Liver (tissue), 8 donors: ENCODE measurements at regions not wholly inside any gene's neighbourhood (a gene's known extent, or its start where the extent isn't known, plus 50 kb on each side); places are given as distances from the start of the nearest gene placed in this dataset.

Source experiments
- DNase-seq: peaks from one replicate; pipeline ENCODE4 v3.0.0-alpha.2; 2017; ENCODE audit warnings: low spot score
- H3K27ac ChIP-seq, 2 donors: one replicate each; pipeline ENCODE4 v1.7.0; 2013; ENCODE audit warnings: inconsistent platforms in 2 of 2, low read length in 2 of 2, control low read depth in 1 of 2, low read depth in 1 of 2, mild to moderate bottlenecking in 1 of 2
- H3K27me3 ChIP-seq, 4 donors: one replicate each; pipeline versions ENCODE4 v1.6.1 to v1.7.0; 2013; ENCODE audit warnings: low read length in 3 of 4, inconsistent platforms in 1 of 4, mild to moderate bottlenecking in 1 of 4, moderate library complexity in 1 of 4; ENCODE audit not compliant: control insufficient read depth in 4 of 4, insufficient read depth in 4 of 4
- H3K36me3 ChIP-seq, 4 donors: one replicate each; pipeline versions ENCODE4 v1.6.1 to v1.7.0; 2013; ENCODE audit warnings: low read length in 3 of 4, mild to moderate bottlenecking in 3 of 4, low read depth in 1 of 4, moderate library complexity in 1 of 4; ENCODE audit not compliant: control insufficient read depth in 4 of 4, insufficient read depth in 3 of 4
- H3K4me1 ChIP-seq, 4 donors: one replicate each; pipeline versions ENCODE4 v1.6.1 to v1.7.0; 2013; ENCODE audit warnings: low read length in 3 of 4, mild to moderate bottlenecking in 3 of 4, moderate library complexity in 1 of 4; ENCODE audit not compliant: control insufficient read depth in 4 of 4, insufficient read depth in 4 of 4
- H3K4me3 ChIP-seq, 3 donors: one replicate each; pipeline versions ENCODE4 v1.6.1 to v1.7.0; 2013; ENCODE audit warnings: low read length in 3 of 3, control low read depth in 1 of 3, low read depth in 1 of 3, mild to moderate bottlenecking in 1 of 3
- H3K9ac ChIP-seq, 2 donors: one replicate each; pipeline ENCODE4 v1.7.0; 2013; ENCODE audit warnings: low read length in 2 of 2, mild to moderate bottlenecking in 2 of 2, moderate library complexity in 2 of 2, control low read depth in 1 of 2, low read depth in 1 of 2
- H3K9me3 ChIP-seq, 4 donors: one replicate each; pipeline versions ENCODE4 v1.6.1 to v1.7.0; 2013; ENCODE audit warnings: low read length in 3 of 4; ENCODE audit not compliant: control insufficient read depth in 4 of 4
- EGR1 ChIP-seq, 2 donors: IDR thresholded peaks; 2 replicates each; pipeline ENCODE4 v1.6.1; 2016 to 2018; ENCODE audit warnings: antibody characterized with exemption in 2 of 2, low read depth in 2 of 2
- FOXA1 ChIP-seq: IDR thresholded peaks from 2 replicates; pipeline ENCODE4 v1.6.1; 2016; ENCODE audit warnings: antibody characterized with exemption
- FOXA2 ChIP-seq: IDR thresholded peaks from 2 replicates; pipeline ENCODE4 v1.6.1; 2016; ENCODE audit warnings: antibody characterized with exemption
- GABPA ChIP-seq, 2 donors: IDR thresholded peaks in 1 of 2; conservative IDR thresholded peaks in 1 of 2; 2 replicates each; pipeline ENCODE4 v1.6.1; 2016; ENCODE audit warnings: antibody characterized with exemption in 2 of 2, mild to moderate bottlenecking in 1 of 2, moderate library complexity in 1 of 2
- HNF4A ChIP-seq, 2 donors: conservative IDR thresholded peaks; 2 replicates each; pipeline ENCODE4 v1.6.1; 2016; ENCODE audit warnings: antibody characterized with exemption in 2 of 2, mild to moderate bottlenecking in 2 of 2
- HNF4G ChIP-seq: IDR thresholded peaks from 2 replicates; pipeline ENCODE4 v1.6.1; 2016; ENCODE audit warnings: antibody characterized with exemption
- JUND ChIP-seq, 2 donors: IDR thresholded peaks; 2 replicates each; pipeline ENCODE4 v1.6.1; 2016; ENCODE audit warnings: antibody characterized with exemption in 2 of 2
- MAX ChIP-seq: IDR thresholded peaks from 2 replicates; pipeline ENCODE4 v1.6.1; 2016; ENCODE audit warnings: antibody characterized with exemption
- NR2F2 ChIP-seq: IDR thresholded peaks from 2 replicates; pipeline ENCODE4 v1.6.1; 2016; ENCODE audit warnings: antibody characterized with exemption
- RAD21 ChIP-seq, 2 donors: IDR thresholded peaks; 2 replicates each; pipeline ENCODE4 v1.6.1; 2016; ENCODE audit warnings: antibody characterized with exemption in 2 of 2, mild to moderate bottlenecking in 2 of 2
- REST ChIP-seq: IDR thresholded peaks from 2 replicates; pipeline ENCODE4 v1.6.1; 2016; ENCODE audit warnings: antibody characterized with exemption, mild to moderate bottlenecking
- RXRA ChIP-seq, 2 donors: IDR thresholded peaks; 2 replicates each; pipeline ENCODE4 v1.6.1; 2017 to 2018; ENCODE audit warnings: antibody characterized with exemption in 2 of 2, mild to moderate bottlenecking in 1 of 2
- SP1 ChIP-seq: IDR thresholded peaks from 2 replicates; pipeline ENCODE4 v1.6.1; 2018; ENCODE audit warnings: antibody characterized with exemption, mild to moderate bottlenecking
- TAF1 ChIP-seq: conservative IDR thresholded peaks from 2 replicates; pipeline ENCODE4 v1.6.1; 2016; ENCODE audit warnings: antibody characterized with exemption, mild to moderate bottlenecking
- YY1 ChIP-seq: IDR thresholded peaks from 2 replicates; pipeline ENCODE4 v1.6.1; 2016; ENCODE audit warnings: antibody characterized with exemption, mild to moderate bottlenecking
- WGBS: extraction: QIAGEN DNeasy Blood & Tissue Kit; methylation state at CpG from one replicate; pipeline ENCODE4 v1.1.7; 2013; 5-methylcytosine and 5-hydroxymethylcytosine counted together
- TF ChIP-seq, protein P1 (sequence below): IDR thresholded peaks from 2 replicates; pipeline ENCODE4 v1.6.1; 2016; ENCODE audit warnings: antibody characterized with exemption
- TF ChIP-seq, protein P2 (sequence below): IDR thresholded peaks from 2 replicates; pipeline ENCODE4 v1.6.1; 2016; ENCODE audit warnings: antibody characterized with exemption
- TF ChIP-seq, protein P3 (sequence below): fragments of 150-350 bp; IDR thresholded peaks from 2 replicates; pipeline ENCODE4 v1.5.1; 2017; ENCODE audit warnings: improper control_type of control experiment, low read depth, low read length; ENCODE audit not compliant: missing input control
- donor health status: healthy.
- donor health status: healthy.
- donor health status: healthy.
- donor health status: healthy.
- donor health status: healthy.

DNA sequence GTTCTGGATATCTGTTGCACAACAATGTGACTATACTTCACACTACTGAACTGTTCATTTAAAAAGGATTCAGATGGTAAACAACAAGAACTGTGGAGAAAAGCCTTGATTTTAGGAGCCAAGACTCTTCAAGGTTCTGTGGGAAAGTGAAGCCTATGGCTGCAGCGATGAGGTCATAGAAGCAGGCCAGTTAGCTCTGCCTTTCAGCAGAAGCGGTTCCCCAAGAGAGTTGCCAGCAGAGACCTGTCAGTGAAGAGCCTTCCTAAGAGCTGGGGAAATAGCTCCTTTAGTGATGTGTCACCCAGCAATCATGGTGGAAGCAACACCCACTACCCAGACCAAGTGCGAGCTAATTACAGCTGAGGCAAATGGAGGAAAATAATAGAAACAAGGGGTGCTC is 346.5 kb upstream of the ETAA1 start:
- Histone ChIP-seq H3K27me3 (no peaks in the 10 kb centered on the region), H3K36me3 (no peaks in the 10 kb centered on the region), H3K9ac (no peak overlapping the region), H3K27ac (no peak overlapping the region), H3K4me1 (peaks cover 0 to 5% (median 1%) of the 10 kb centered on the region in 4 donors), H3K9me3 (no peaks in the 10 kb centered on the region), H3K4me3 (no peak overlapping the region)
- 95% methylated on average over 3 of the region's 3 CpGs for WGBS
- no peak for DNase-seq
- TF ChIP-seq TAF1 (no peak), HNF4G (no peak), EGR1 (IDR thresholded peaks at IDR 0.05; ENCODE audit: low read depth in 2 of 2) (no peak), FOXA2 (no peak), SP1 (no peak), REST (no peak), RAD21 (IDR thresholded peaks at IDR 0.05) (no peak), HNF4A (conservative IDR thresholded peaks at IDR 0.05) (no peak), YY1 (no peak)
- TF ChIP-seq, protein P1, sequence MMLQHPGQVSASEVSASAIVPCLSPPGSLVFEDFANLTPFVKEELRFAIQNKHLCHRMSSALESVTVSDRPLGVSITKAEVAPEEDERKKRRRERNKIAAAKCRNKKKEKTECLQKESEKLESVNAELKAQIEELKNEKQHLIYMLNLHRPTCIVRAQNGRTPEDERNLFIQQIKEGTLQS: no peak

GRCh38 chr2:67054728-67055127 is 342.4 kb upstream of the ETAA1 start:
- no peaks in the 10 kb centered on the region for H3K27me3 ChIP-seq
- H3K4me1 ChIP-seq: peaks cover 1 to 18% (median 17%) of the 10 kb centered on the region in 4 donors
- H3K36me3 ChIP-seq: no peaks in the 10 kb centered on the region
- peaks cover 0 to under 1% (median 0%) of the 10 kb centered on the region in 4 donors for H3K9me3 ChIP-seq
- 71% methylated on average over 3 of the region's 3 CpGs for WGBS
- H3K4me3 ChIP-seq: no peak overlapping the region
- no peak overlapping the region for H3K27ac ChIP-seq
- TF ChIP-seq EGR1 (IDR thresholded peaks at IDR 0.05; ENCODE audit: low read depth in 2 of 2): no peak
- TF ChIP-seq RXRA (IDR thresholded peaks at IDR 0.05): no peak
- no peak for TF ChIP-seq REST
- TF ChIP-seq RAD21 (IDR thresholded peaks at IDR 0.05): no peak
- no peak for TF ChIP-seq GABPA (IDR thresholded peaks at IDR 0.05 in 1 of 2, conservative IDR thresholded peaks at IDR 0.05 in 1 of 2)
- TF ChIP-seq, protein P2, sequence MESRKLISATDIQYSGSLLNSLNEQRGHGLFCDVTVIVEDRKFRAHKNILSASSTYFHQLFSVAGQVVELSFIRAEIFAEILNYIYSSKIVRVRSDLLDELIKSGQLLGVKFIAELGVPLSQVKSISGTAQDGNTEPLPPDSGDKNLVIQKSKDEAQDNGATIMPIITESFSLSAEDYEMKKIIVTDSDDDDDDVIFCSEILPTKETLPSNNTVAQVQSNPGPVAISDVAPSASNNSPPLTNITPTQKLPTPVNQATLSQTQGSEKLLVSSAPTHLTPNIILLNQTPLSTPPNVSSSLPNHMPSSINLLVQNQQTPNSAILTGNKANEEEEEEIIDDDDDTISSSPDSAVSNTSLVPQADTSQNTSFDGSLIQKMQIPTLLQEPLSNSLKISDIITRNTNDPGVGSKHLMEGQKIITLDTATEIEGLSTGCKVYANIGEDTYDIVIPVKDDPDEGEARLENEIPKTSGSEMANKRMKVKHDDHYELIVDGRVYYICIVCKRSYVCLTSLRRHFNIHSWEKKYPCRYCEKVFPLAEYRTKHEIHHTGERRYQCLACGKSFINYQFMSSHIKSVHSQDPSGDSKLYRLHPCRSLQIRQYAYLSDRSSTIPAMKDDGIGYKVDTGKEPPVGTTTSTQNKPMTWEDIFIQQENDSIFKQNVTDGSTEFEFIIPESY: no peak
- no peak for TF ChIP-seq TAF1
- TF ChIP-seq, protein P1: no peak
- no peak for TF ChIP-seq HNF4G
- TF ChIP-seq NR2F2: no peak
- TF ChIP-seq YY1: no peak
- no peak for TF ChIP-seq FOXA2
- no peak for TF ChIP-seq FOXA1
- TF ChIP-seq, protein P3, sequence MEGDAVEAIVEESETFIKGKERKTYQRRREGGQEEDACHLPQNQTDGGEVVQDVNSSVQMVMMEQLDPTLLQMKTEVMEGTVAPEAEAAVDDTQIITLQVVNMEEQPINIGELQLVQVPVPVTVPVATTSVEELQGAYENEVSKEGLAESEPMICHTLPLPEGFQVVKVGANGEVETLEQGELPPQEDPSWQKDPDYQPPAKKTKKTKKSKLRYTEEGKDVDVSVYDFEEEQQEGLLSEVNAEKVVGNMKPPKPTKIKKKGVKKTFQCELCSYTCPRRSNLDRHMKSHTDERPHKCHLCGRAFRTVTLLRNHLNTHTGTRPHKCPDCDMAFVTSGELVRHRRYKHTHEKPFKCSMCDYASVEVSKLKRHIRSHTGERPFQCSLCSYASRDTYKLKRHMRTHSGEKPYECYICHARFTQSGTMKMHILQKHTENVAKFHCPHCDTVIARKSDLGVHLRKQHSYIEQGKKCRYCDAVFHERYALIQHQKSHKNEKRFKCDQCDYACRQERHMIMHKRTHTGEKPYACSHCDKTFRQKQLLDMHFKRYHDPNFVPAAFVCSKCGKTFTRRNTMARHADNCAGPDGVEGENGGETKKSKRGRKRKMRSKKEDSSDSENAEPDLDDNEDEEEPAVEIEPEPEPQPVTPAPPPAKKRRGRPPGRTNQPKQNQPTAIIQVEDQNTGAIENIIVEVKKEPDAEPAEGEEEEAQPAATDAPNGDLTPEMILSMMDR: no peak
- no peak for TF ChIP-seq SP1
- no peak for TF ChIP-seq HNF4A (conservative IDR thresholded peaks at IDR 0.05)
- no peak for TF ChIP-seq MAX
- no peak for TF ChIP-seq JUND (IDR thresholded peaks at IDR 0.05)
- DNase-seq: no peak
- no peak overlapping the region for H3K9ac ChIP-seq
